ENCODE measurements at regions not wholly inside any gene's neighbourhood (a gene's known extent, or its start where the extent isn't known, plus 50 kb on each side); places are given as distances from the start of the nearest gene placed in this dataset.

DNA sequence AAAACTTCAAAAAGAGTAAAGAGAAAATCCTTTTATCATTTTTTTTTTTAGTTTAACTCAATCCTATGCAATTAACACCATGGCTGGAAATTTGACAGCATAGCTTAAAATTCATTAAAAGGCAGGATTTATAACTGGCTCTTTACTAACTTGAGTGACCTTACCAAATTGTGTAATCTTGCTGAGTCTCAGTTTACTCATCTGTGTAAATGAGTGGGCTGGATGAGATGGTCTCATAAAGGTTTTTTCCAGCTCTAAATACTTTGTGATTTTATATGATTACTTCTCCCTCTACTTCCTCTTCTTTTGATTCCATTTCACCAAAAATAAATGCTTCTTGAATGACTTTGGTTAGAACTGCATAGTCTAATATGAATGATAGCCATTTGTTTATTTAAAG is 234.9 kb upstream of the SATB1 start (continued):
- no peak for TF ChIP-seq KDM1A (IDR thresholded peaks at IDR 0.05; ENCODE audit: borderline replicate concordance, low read length)
- no peak for TF ChIP-seq RAD21 (IDR thresholded peaks at IDR 0.05 in 1 of 2, conservative IDR thresholded peaks at IDR 0.05 in 1 of 2; ENCODE audit: low read depth in 2 of 2, low read length in 2 of 2)
- no peak for TF ChIP-seq NANOG (IDR thresholded peaks at IDR 0.05; ENCODE audit: insufficient read depth, low read depth, low read length, poor library complexity, severe bottlenecking)
- TF ChIP-seq, protein P1, sequence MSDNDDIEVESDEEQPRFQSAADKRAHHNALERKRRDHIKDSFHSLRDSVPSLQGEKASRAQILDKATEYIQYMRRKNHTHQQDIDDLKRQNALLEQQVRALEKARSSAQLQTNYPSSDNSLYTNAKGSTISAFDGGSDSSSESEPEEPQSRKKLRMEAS (IDR thresholded peaks at IDR 0.05) = no peak

Data from H1 (cell line).